IPS-18a (cell line): ENCODE measurements at regions not wholly inside any gene's neighbourhood (a gene's known extent, or its start where the extent isn't known, plus 50 kb on each side); places are given as distances from the start of the nearest gene placed in this dataset.

ENCODE experiments used
- H3K27ac ChIP-seq: one replicate; pipeline ENCODE4 v1.5.1; 2013; ENCODE audit warnings: low read length
- H3K27me3 ChIP-seq: one replicate; pipeline ENCODE4 v1.6.1; 2013; ENCODE audit warnings: mild to moderate bottlenecking, low read length; ENCODE audit not compliant: control insufficient read depth, insufficient read depth
- H3K36me3 ChIP-seq: one replicate; pipeline ENCODE4 v1.6.1; 2013; ENCODE audit warnings: low read depth, low read length; ENCODE audit not compliant: control insufficient read depth
- H3K4me1 ChIP-seq: one replicate; pipeline ENCODE4 v1.6.1; 2013; ENCODE audit warnings: low read depth, low read length; ENCODE audit not compliant: control insufficient read depth
- H3K4me3 ChIP-seq: one replicate; pipeline ENCODE4 v1.5.1; 2013; ENCODE audit warnings: low read length
- H3K9ac ChIP-seq: one replicate; pipeline ENCODE4 v1.6.1; 2013; ENCODE audit warnings: mild to moderate bottlenecking, low read length, moderate library complexity
- H3K9me3 ChIP-seq: one replicate; pipeline ENCODE4 v1.6.1; 2013; ENCODE audit warnings: low read depth, low read length; ENCODE audit not compliant: control insufficient read depth

- Histone ChIP-seq H3K9me3 (no peaks in the 10 kb centered on the region), H3K36me3 (no peaks in the 10 kb centered on the region), H3K4me3 (no peak overlapping the region), H3K4me1 (no peaks in the 10 kb centered on the region), H3K9ac (no peak overlapping the region), H3K27ac (no peak overlapping the region), H3K27me3 (no peaks in the 10 kb centered on the region)
Observed at GRCh38 chr9:31677415-31677814, 707.0 kb upstream of the ACO1 start.

- Histone ChIP-seq H3K27me3 (no peaks in the 10 kb centered on the region), H3K9ac (no peak overlapping the region), H3K4me3 (no peak overlapping the region), H3K36me3 (no peaks in the 10 kb centered on the region), H3K27ac (no peak overlapping the region), H3K4me1 (no peaks in the 10 kb centered on the region), H3K9me3 (no peaks in the 10 kb centered on the region)
Observed at GRCh38 chr9:31677877-31678276, 706.6 kb upstream of the ACO1 start.

GRCh38 chr9:31683116-31683515 lies 701.3 kb upstream of the ACO1 start:
- no peak overlapping the region for H3K27ac ChIP-seq
- H3K9me3 ChIP-seq = no peaks in the 10 kb centered on the region

GRCh38 chr9:31697956-31698355 lies 686.5 kb upstream of the ACO1 start:
- Histone ChIP-seq H3K4me1 (no peaks in the 10 kb centered on the region), H3K9ac (no peak overlapping the region), H3K27me3 (no peaks in the 10 kb centered on the region), H3K9me3 (no peaks in the 10 kb centered on the region), H3K4me3 (no peak overlapping the region), H3K36me3 (no peaks in the 10 kb centered on the region), H3K27ac (no peak overlapping the region)

More at GRCh38 chr9:31683116-31683515, 701.3 kb upstream of the ACO1 start:
- Histone ChIP-seq H3K27me3 (no peaks in the 10 kb centered on the region), H3K4me3 (no peak overlapping the region), H3K9ac (no peak overlapping the region), H3K36me3 (no peaks in the 10 kb centered on the region), H3K4me1 (no peaks in the 10 kb centered on the region)

- H3K27ac ChIP-seq = no peak overlapping the region
- H3K9ac ChIP-seq = no peak overlapping the region
- no peaks in the 10 kb centered on the region for H3K36me3 ChIP-seq
- no peak overlapping the region for H3K4me3 ChIP-seq
- H3K27me3 ChIP-seq = no peaks in the 10 kb centered on the region
- no peaks in the 10 kb centered on the region for H3K9me3 ChIP-seq
- no peaks in the 10 kb centered on the region for H3K4me1 ChIP-seq
Observed at GRCh38 chr9:31699836-31700235, 684.6 kb upstream of the ACO1 start.

GRCh38 chr9:31700252-31701045 lies 684.0 kb upstream of the ACO1 start:
- Histone ChIP-seq H3K27ac (no peak overlapping the region), H3K36me3 (no peaks in the 10 kb centered on the region), H3K4me1 (no peaks in the 10 kb centered on the region), H3K4me3 (no peak overlapping the region), H3K9ac (no peak overlapping the region), H3K9me3 (no peaks in the 10 kb centered on the region), H3K27me3 (no peaks in the 10 kb centered on the region)

GRCh38 chr9:31702957-31703356 lies 681.5 kb upstream of the ACO1 start:
- Histone ChIP-seq H3K9ac (no peak overlapping the region), H3K27me3 (no peaks in the 10 kb centered on the region)

GRCh38 chr9:31715250-31715649 lies 669.2 kb upstream of the ACO1 start:
- Histone ChIP-seq H3K27me3 (no peaks in the 10 kb centered on the region), H3K36me3 (no peaks in the 10 kb centered on the region), H3K4me1 (no peaks in the 10 kb centered on the region), H3K4me3 (no peak overlapping the region), H3K27ac (no peak overlapping the region), H3K9ac (no peak overlapping the region), H3K9me3 (no peaks in the 10 kb centered on the region)

More at GRCh38 chr9:31702957-31703356, 681.5 kb upstream of the ACO1 start:
- no peaks in the 10 kb centered on the region for H3K9me3 ChIP-seq
- H3K27ac ChIP-seq = no peak overlapping the region
- no peaks in the 10 kb centered on the region for H3K4me1 ChIP-seq
- H3K36me3 ChIP-seq = no peaks in the 10 kb centered on the region
- H3K4me3 ChIP-seq = no peak overlapping the region

- Histone ChIP-seq H3K9ac (no peak overlapping the region), H3K9me3 (no peaks in the 10 kb centered on the region), H3K27ac (no peak overlapping the region), H3K4me3 (no peak overlapping the region), H3K27me3 (no peaks in the 10 kb centered on the region), H3K4me1 (no peaks in the 10 kb centered on the region), H3K36me3 (no peaks in the 10 kb centered on the region)
Observed at GRCh38 chr9:31719262-31719661, 665.2 kb upstream of the ACO1 start.

GRCh38 chr9:31730398-31730797 lies 654.0 kb upstream of the ACO1 start:
- no peaks in the 10 kb centered on the region for H3K9me3 ChIP-seq
- no peak overlapping the region for H3K27ac ChIP-seq
- no peaks in the 10 kb centered on the region for H3K36me3 ChIP-seq
- no peak overlapping the region for H3K4me3 ChIP-seq
- H3K9ac ChIP-seq = no peak overlapping the region
- H3K4me1 ChIP-seq = no peaks in the 10 kb centered on the region
- H3K27me3 ChIP-seq = peaks cover 3% of the 10 kb centered on the region

- Histone ChIP-seq H3K9ac (no peak overlapping the region), H3K27me3 (peaks cover 22% of the 10 kb centered on the region), H3K36me3 (no peaks in the 10 kb centered on the region)
Observed at GRCh38 chr9:31733166-31733565, 651.3 kb upstream of the ACO1 start.

GRCh38 chr9:31736581-31737179 lies 647.8 kb upstream of the ACO1 start:
- Histone ChIP-seq H3K9ac (no peak overlapping the region), H3K9me3 (no peaks in the 10 kb centered on the region), H3K27ac (no peak overlapping the region)

More at GRCh38 chr9:31733166-31733565, 651.3 kb upstream of the ACO1 start:
- no peak overlapping the region for H3K27ac ChIP-seq
- peaks cover 13% of the 10 kb centered on the region for H3K4me1 ChIP-seq
- H3K4me3 ChIP-seq = no peak overlapping the region
- no peaks in the 10 kb centered on the region for H3K9me3 ChIP-seq

More at GRCh38 chr9:31736581-31737179, 647.8 kb upstream of the ACO1 start:
- Histone ChIP-seq H3K27me3 (peaks cover 26% of the 10 kb centered on the region), H3K4me1 (peaks cover 13% of the 10 kb centered on the region), H3K36me3 (no peaks in the 10 kb centered on the region), H3K4me3 (no peak overlapping the region)
